ENCODE measurements at regions not wholly inside any gene's neighbourhood (a gene's known extent, or its start where the extent isn't known, plus 50 kb on each side); places are given as distances from the start of the nearest gene placed in this dataset.

- no peak for TF ChIP-seq CTCF (IDR thresholded peaks at IDR 0.05)
- TF ChIP-seq ZFX (IDR thresholded peaks at IDR 0.05; ENCODE audit: borderline replicate concordance), result no peak
Observed at GRCh38 chr5:28574606-28575005, 1536.2 kb upstream of the CDH9 start.
